ENCODE measurements at regions not wholly inside any gene's neighbourhood (a gene's known extent, or its start where the extent isn't known, plus 50 kb on each side); places are given as distances from the start of the nearest gene placed in this dataset.

GRCh38 chrX:22737541-22737940, 262.2 kb upstream of the DDX53 start:
- no peak for TF ChIP-seq JUND (IDR thresholded peaks at IDR 0.05; ENCODE audit: low read depth)
- in situ Hi-C loops (cut with HindIII; ENCODE audit: low pct_unique_long_range_greater_than_20kb, low sequenced_read_pairs), result no loop called here

GRCh38 chrX:22739276-22739675, 260.5 kb upstream of the DDX53 start:
- no peak for DNase-seq (ENCODE audit: low read depth in 1 of 2, low spot score in 1 of 2)
- TF ChIP-seq JUND (IDR thresholded peaks at IDR 0.05; ENCODE audit: low read depth), result no peak
- in situ Hi-C loops (cut with HindIII; ENCODE audit: low pct_unique_long_range_greater_than_20kb, low sequenced_read_pairs), result no loop called here

More at GRCh38 chrX:22737541-22737940, 262.2 kb upstream of the DDX53 start:
- DNase-seq (ENCODE audit: low read depth in 1 of 2, low spot score in 1 of 2), result no peak

GRCh38 chrX:22740836-22741235, 258.9 kb upstream of the DDX53 start:
- DNase-seq (ENCODE audit: low read depth in 1 of 2, low spot score in 1 of 2), result no peak
- in situ Hi-C loops (cut with HindIII; ENCODE audit: low pct_unique_long_range_greater_than_20kb, low sequenced_read_pairs), result no loop called here
- no peak for TF ChIP-seq JUND (IDR thresholded peaks at IDR 0.05; ENCODE audit: low read depth)

DNA sequence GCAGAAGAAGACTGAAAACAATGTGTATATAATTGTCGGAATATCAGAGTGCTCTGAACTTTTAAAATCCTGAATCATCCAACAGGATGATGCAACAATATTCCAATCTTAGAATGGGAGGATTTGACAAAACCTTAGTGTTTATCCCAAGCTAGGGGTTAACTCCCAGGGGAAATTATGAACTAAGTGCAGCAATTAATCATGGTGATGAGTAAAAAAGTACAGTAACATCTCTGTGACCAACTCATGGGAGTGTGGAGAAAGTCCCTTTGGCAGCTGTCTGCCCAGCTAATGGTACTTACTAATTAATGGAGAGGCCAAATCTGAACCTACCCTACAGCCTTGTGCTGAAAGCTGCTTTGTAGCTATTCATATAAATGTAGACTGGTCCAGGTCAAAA, 257.6 kb upstream of the DDX53 start:
- TF ChIP-seq JUND (IDR thresholded peaks at IDR 0.05; ENCODE audit: low read depth), result no peak
- in situ Hi-C loops (cut with HindIII; ENCODE audit: low pct_unique_long_range_greater_than_20kb, low sequenced_read_pairs), result no loop called here
- no peak for DNase-seq (ENCODE audit: low read depth in 1 of 2, low spot score in 1 of 2)

DNA sequence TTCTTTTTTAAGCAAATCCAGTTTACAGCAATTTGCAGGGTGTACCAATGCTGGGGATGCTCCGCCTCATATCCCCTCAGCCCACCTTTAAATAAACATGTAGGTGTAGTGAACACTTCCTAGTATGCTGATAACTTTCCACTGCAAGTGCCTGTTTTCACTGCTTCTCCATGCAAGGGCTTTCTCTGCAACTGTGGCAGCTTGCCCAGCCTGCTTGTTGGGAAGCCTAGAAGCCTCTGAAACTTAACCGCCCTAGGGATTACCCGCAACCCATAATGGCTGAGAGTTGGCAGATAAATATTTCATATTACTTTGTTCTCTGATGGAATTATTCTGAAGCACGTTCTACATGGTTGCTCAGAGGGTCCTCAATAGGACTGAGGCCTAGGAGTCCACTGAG, 253.7 kb upstream of the DDX53 start:
- no peak for DNase-seq (ENCODE audit: low read depth in 1 of 2, low spot score in 1 of 2)
- TF ChIP-seq JUND (IDR thresholded peaks at IDR 0.05; ENCODE audit: low read depth), result no peak
- in situ Hi-C loops (cut with HindIII; ENCODE audit: low pct_unique_long_range_greater_than_20kb, low sequenced_read_pairs), result no loop called here

- no peak for TF ChIP-seq JUND (IDR thresholded peaks at IDR 0.05; ENCODE audit: low read depth)
- peak; percentile 24 to 77 for DNase-seq (ENCODE audit: low read depth in 1 of 2, low spot score in 1 of 2)
- in situ Hi-C loops (cut with HindIII; ENCODE audit: low pct_unique_long_range_greater_than_20kb, low sequenced_read_pairs), result no loop called here
Observed at GRCh38 chrX:22748093-22748999, 251.4 kb upstream of the DDX53 start.

GRCh38 chrX:22758807-22759481, 240.8 kb upstream of the DDX53 start:
- TF ChIP-seq JUND (IDR thresholded peaks at IDR 0.05; ENCODE audit: low read depth), result no peak
- no peak for DNase-seq (ENCODE audit: low read depth in 1 of 2, low spot score in 1 of 2)
- in situ Hi-C loops (cut with HindIII; ENCODE audit: low pct_unique_long_range_greater_than_20kb, low sequenced_read_pairs), result no loop called here

GRCh38 chrX:22760513-22761057, 239.2 kb upstream of the DDX53 start:
- peak in 1 of 2 experiments; percentile 1 for DNase-seq (ENCODE audit: low read depth in 1 of 2, low spot score in 1 of 2)
- in situ Hi-C loops (cut with HindIII; ENCODE audit: low pct_unique_long_range_greater_than_20kb, low sequenced_read_pairs), result no loop called here
- no peak for TF ChIP-seq JUND (IDR thresholded peaks at IDR 0.05; ENCODE audit: low read depth)

DNA sequence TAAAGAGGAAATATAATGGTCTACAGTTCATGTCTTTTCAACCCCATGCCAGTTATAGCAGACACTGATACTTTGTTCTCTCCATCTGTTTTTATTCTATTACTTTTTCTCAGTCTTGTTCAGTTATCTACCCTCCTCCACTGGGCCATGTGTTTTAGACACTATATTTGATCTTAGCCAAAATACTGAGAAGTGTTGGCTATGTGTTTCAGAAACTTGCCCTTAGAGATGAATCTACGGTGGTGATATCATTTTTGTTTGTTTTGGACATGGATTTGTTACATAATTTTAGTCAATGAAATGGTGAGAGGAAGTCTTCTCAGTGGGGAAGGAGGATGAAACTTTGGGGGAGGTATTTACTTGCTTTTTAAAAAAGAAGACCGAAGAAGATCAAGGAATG, 211.5 kb upstream of the DDX53 start:
- no peak for TF ChIP-seq JUND (IDR thresholded peaks at IDR 0.05; ENCODE audit: low read depth)
- DNase-seq (ENCODE audit: low read depth in 1 of 2, low spot score in 1 of 2), result no peak
- in situ Hi-C loops (cut with HindIII; ENCODE audit: low pct_unique_long_range_greater_than_20kb, low sequenced_read_pairs), result no loop called here

DNA sequence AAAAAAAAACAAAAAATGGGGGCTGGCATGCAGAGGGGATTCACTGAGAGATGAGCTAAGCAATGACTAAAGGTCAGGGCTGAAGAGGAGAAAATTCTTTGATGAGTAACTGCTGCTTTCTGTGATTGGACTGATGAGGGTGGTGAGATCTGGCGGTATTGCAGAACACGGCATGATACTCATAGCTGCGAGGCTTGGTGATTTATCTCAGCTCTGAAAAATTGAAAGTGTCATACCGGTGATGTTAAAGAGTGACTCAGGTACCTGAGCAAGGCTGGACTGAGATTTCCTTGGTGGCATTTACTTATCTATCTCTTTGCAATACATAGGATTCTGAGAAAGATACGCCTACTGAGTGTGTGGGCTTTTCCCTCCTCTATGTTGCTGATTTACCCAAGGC, 204.1 kb upstream of the DDX53 start:
- TF ChIP-seq JUND (IDR thresholded peaks at IDR 0.05; ENCODE audit: low read depth), result no peak
- in situ Hi-C loops (cut with HindIII; ENCODE audit: low pct_unique_long_range_greater_than_20kb, low sequenced_read_pairs), result no loop called here

GRCh38 chrX:22800360-22800759, 199.4 kb upstream of the DDX53 start:
- in situ Hi-C loops (cut with HindIII; ENCODE audit: low pct_unique_long_range_greater_than_20kb, low sequenced_read_pairs), result no loop called here
- DNase-seq (ENCODE audit: low read depth in 1 of 2, low spot score in 1 of 2), result peak in 1 of 2 experiments; percentile 7
- no peak for TF ChIP-seq JUND (IDR thresholded peaks at IDR 0.05; ENCODE audit: low read depth)

More for the DNA sequence above, 204.1 kb upstream of the DDX53 start:
- no peak for DNase-seq (ENCODE audit: low read depth in 1 of 2, low spot score in 1 of 2)

- no peak for TF ChIP-seq JUND (IDR thresholded peaks at IDR 0.05; ENCODE audit: low read depth)
- DNase-seq (ENCODE audit: low read depth in 1 of 2, low spot score in 1 of 2), result no peak
- in situ Hi-C loops (cut with HindIII; ENCODE audit: low pct_unique_long_range_greater_than_20kb, low sequenced_read_pairs), result no loop called here
Observed at GRCh38 chrX:22800806-22801205, 199.0 kb upstream of the DDX53 start.

DNA sequence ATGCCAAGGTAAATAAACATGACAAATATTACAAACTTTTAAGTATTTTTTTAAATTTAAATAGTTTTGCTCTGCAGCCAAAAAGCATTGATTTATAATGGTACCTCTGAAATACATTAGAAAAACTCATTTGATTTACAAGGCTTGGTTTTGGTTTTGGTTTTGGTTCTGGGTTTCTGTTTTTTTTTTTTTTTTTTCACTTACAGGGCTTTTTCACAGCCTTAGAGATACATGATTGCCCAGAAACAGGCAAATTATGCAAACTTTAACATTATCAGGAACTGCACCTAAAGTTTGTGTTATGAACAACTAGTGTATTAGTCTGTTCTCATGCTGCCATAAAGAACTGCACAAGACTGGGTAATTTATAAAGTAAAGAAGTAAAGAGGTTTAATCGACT, 196.4 kb upstream of the DDX53 start:
- TF ChIP-seq JUND (IDR thresholded peaks at IDR 0.05; ENCODE audit: low read depth), result no peak
- in situ Hi-C loops (cut with HindIII; ENCODE audit: low pct_unique_long_range_greater_than_20kb, low sequenced_read_pairs), result no loop called here
- DNase-seq (ENCODE audit: low read depth in 1 of 2, low spot score in 1 of 2), result no peak
